ENCODE measurements at regions not wholly inside any gene's neighbourhood (a gene's known extent, or its start where the extent isn't known, plus 50 kb on each side); places are given as distances from the start of the nearest gene placed in this dataset.
A peak's percentile ranks its signal among the peaks of the same experiment; 100 is the strongest.

- DNase-seq: no peak
Measured at GRCh38 chr18:44370861-44371260, 309.8 kb upstream of the SETBP1 start.

DNA sequence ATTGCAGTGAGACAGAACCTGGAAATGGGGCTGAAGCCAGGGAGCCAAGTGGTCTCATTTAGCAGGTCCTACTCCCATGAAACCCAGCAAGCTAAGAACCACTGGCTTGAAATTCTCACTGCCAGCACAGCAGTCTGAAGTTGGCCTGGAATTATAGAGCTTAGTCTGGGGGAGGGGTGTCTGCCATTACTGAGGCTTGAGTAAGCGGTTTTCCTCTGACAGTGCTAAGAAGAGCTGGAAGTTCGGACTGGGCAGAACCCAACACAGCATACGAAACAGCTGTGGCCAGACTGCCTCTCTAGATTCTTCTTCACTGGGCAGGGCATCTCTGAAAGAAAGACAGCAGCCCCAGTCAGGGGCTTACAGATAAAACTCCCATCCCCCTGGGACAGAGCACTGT, 305.7 kb upstream of the SETBP1 start:
- DNase-seq: no peak

- DNase-seq: no peak
Measured at GRCh38 chr18:44386401-44386800, 294.3 kb upstream of the SETBP1 start.

DNA sequence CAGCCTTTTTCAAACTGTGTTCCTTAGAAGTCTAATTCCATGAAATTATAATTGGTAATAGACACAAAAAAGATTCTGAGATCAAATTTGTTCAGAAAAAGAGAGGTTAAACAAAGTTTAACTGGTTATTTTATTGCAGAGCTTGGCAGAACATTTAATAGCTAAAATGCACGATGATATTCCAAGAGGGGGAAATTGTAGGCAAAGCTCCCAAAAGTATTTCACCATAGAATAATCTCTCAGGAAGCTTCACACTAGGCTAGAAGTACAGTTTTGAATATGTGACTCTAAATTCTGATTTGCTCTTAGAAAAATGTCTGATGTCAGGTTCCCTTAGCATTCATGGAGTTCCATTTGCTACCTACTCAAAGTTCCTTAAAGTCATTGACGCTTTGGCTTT, 292.4 kb upstream of the SETBP1 start:
- no peak for DNase-seq

GRCh38 chr18:44392933-44393332, 287.8 kb upstream of the SETBP1 start:
- no peak for DNase-seq

DNA sequence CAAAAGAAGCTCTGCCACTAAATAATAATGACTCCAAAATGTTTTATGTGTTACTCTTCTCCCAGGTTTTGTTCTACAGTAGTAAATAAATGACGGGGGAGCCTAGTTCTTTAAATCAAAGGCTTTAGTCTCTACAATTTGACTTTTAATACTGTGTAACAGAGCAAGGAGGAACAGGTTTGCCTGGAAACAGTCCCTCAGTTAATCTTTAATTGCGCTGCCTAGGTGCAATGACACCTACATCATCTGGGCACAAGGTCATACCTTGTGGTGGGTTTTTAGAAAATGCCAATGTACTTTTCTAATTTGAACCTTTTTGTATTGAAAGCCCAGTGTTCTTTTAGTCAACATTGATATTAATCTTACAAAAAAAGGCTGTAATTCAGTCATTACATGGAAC, 287.3 kb upstream of the SETBP1 start:
- no peak for DNase-seq

DNA sequence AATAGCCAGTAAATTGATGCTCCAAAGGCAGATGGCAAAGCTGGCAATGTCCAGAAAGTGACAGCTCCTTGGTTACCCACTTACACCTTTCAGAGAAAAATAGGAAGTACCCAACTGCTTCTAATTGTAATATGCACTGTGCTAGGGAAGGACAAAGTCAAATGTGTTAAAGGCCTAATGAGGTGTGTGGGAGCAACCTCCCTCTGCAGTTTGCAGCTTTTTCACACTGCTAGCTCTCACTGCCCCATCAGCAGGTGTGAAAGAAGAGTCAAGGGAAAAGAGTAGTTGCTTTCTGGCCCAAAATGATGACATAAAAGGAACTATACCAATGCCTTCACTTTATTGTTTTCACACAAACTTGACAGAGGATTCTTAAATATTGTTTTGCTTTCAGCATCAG, 284.1 kb upstream of the SETBP1 start:
- DNase-seq: no peak

- DNase-seq: peak; percentile 3 to 5
Measured at GRCh38 chr18:44409071-44409470, 271.6 kb upstream of the SETBP1 start.

GRCh38 chr18:44409515-44409914, 271.2 kb upstream of the SETBP1 start:
- no peak for DNase-seq

DNA sequence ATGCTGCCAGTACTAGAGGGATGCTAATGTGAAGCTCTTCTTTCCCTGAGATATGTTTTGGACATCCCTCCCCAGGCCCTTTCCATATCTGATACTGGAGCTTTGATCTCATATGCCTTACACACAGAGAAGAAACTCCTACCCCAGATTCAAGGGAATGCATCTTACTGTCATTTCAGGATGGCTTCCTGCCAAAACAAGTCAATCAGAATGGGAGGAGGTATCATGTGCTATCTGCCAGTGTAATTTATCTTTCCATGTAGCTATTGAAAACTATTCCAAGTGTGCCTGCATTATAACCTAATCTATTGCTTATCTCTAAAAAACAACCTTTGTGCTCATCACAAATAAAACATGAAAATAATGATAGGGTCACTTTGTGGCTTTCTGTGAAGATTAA, 269.9 kb upstream of the SETBP1 start:
- no peak for DNase-seq

DNA sequence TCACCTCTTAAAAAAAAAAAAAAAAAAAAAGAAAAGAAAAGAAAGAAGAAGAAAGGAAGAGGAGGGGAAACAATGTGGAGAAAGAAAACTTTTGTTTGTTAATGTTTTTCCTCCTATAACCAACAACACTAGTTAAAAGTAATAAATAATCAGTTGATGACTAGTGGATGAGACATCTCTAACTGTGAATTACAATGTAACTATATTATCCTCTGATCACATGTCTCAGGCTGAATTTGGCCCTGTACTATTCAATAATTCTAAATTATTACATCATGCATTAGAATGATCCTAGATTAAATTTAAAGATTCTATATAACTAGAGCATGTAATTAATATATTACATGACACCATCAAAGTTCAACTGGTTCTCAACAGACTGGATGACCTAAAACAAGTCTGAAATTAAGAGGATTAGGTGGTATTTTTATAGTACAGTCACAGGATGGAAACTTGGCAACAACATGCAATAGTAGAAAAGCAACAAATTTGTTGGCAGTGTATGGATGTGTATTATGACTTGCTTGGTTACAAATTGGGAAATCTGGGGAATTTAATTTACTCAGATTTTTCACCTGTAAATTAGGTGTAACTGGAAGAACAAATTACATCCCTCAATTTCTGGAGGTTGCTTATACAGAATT, 269.3 kb upstream of the SETBP1 start:
- DNase-seq: no peak

GRCh38 chr18:44411976-44412375, 268.7 kb upstream of the SETBP1 start:
- no peak for DNase-seq

GRCh38 chr18:44423814-44424644, 256.7 kb upstream of the SETBP1 start:
- no peak for DNase-seq

DNA sequence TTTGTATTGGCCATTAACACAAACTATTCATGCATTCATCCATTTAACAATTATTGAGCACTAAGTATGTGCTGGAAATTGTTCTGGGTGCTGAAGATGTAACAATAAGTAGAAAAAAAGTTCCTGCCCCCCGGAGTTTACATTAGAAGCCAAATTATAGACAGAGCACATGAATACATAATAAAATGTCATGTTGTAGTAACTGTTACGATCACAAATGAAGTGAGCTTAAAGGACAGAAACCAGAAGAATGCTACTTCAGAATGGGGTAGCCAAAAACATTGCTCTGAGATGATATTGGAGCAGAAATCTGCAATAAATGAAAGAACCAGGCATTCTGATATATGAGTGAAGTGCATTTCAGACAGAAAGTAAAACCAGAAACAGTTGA, 256.0 kb upstream of the SETBP1 start:
- no peak for DNase-seq

- DNase-seq: no peak
Measured at GRCh38 chr18:44425161-44425560, 255.5 kb upstream of the SETBP1 start.

DNA sequence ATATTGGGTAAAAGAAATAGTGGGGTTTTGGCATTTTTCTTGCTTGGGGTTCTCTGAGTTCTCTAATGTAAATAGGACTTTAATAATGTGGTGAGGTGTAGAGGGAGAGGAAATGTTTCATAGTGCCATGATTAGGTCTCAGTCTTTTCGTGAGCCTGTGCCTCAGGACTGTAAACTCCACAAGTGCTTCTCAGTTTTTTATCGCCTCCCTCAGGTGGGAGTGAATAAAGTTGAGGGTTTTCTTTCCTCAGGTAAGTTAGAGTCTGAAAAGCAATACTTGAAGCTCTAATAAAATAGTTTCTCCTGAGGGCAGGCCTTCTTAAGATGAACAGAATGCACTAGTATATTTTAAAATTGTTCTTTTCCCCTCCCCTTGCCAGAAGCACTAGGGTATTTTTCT, 243.1 kb upstream of the SETBP1 start:
- DNase-seq: no peak

GRCh38 chr18:44450226-44450625, 230.5 kb upstream of the SETBP1 start:
- no peak for DNase-seq

- no peak for DNase-seq
Measured at GRCh38 chr18:44452346-44452745, 228.3 kb upstream of the SETBP1 start.

DNA sequence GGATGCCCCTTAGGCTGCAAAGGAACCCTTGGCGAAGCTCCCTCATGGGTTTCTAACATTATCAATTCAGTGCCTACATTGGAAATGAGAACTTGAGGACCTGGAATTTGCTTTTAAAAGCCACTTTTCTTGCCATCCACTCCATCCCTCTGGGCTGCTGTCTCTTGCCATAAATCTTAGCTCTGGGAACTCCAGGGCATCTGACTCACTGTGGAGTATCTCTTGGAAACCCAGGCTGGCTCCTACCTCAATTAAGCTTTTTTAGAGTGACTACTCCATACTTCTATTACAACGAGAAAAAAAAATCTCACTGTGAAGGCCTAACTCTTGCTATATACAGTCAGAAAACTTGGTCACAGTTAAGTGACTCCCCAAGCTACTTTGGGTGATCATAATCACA, 227.2 kb upstream of the SETBP1 start:
- no peak for DNase-seq

DNA sequence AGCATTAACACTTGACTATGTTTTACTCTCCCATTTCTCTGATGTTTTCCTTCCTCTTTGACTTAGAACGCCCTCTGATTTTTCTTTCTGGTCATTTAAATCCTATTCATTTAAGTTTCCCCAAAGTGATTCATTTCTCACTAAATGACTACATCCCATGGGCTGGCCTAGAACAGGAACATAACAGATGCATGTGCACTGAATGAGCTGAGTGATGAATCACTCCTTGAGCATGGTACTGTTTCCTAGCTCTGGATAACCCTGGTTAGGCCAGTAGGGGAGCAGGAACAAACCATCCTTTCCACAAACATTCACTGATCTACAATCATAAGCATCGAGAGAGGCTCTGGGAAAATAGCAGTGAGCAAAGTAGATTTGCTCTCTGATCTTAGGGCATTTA, 221.9 kb upstream of the SETBP1 start:
- DNase-seq: peak; percentile 2 to 20

DNA sequence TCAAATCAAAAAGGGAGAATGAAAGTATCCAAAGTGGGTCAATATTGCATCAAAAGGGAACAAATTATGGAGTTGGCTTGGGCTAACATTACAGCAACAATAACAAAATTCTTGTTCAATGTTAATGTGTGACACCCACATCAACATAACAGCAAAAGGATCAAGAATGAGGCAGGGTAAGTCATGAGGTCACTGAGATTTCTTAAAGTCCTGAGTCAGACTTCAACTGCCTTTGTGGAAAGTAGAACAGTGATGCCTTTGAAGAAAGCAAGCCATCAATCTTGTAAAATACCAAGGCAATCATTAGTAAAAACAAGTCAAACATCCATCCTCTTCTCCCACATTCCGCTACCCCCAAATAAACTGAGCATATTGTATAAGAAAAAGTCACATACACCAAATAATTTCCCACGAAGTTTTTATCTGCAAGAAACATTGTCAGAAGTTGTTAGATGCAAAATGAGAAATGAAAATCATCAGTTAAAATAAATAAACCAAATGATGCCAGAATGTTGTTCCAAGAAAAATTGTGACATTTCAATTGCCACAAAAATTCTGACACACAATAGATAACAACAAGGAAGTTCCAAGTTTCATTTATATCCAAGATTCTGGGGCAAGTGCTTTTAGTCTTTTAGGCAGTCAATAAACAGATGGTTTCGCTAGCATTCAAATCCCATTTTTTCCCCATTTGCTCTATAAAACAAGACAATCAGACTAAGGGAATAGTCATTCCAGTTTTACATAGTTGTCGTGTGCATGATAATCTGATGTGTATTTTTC, 216.1 kb upstream of the SETBP1 start:
- DNase-seq: peak in 1 of 2 donors; percentile 2

GRCh38 chr18:44465381-44465841, 215.3 kb upstream of the SETBP1 start:
- DNase-seq: no peak

DNA sequence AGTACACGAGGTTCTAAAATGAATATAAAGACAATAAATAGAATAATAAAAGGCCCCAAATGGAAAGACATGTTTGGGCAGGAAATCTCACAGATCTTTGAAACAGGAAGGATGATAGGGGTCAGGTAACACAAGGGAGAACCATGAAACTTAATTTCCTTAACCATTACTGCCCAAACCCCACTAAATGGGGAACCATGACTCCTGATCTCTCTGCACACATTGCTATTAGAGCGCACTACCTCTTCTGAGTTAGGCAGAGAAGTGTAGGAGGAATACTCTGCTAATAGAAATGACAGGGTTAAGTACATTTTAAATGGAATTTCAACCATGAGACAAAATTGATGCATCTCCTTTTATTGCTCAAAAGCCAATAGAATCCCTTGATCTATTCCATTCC, 213.7 kb upstream of the SETBP1 start:
- no peak for DNase-seq

- no peak for DNase-seq
Measured at GRCh38 chr18:44467718-44468117, 213.0 kb upstream of the SETBP1 start.

Data from inflammatory macrophage treated with lipopolysaccharide for 1 hour (primary cell).